NCI-H2081 treated with DMSO at 0.1 percent for 48 hours (cell line): ENCODE measurements at regions not wholly inside any gene's neighbourhood (a gene's known extent, or its start where the extent isn't known, plus 50 kb on each side); places are given as distances from the start of the nearest gene placed in this dataset.
"Not testable (repeated sequence)": the region's sequence is repeated elsewhere in the genome, so short reads cannot be mapped to it uniquely, and the experiment has no call there.

ENCODE experiments used
- DNase-seq: peaks from one replicate; lab custom pipeline; 2025; lab: John Stamatoyannopoulos, UW

DNA sequence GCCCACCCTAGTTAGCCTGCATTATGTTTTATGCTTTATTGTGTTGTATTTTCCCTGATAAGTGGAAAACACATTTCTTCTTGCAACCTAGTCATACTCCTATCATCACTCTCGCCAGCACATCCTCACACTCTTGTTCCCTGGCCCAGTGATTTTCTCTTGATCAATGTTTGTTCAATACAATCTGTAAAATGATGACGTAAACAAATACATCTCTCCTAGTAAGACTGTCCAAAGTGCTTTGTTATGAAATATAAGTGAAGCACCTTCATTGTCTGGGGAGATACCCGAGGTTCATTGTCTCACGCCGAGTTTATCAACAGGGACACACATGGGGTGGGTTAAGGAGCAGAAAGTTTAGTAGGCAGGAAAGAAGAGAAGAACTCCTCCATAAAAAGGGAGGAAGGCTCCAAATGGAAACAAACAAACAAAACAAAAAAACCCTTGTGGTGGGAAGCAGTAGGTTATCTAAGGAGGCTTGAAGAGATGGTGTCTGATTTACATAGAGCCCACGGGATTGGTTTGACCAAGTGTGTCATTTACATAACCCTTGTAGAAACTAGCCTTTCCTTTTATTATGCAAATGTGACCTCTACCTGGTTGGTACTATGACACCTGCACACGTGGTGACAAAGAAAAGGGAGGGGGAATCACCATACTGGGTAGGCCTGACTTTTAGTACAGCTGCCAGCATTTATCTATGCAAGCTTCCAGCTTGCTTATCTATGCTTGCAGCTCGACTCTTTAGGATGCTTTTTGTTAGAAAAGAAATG is 1317.9 kb upstream of the SPRY2 start:
- DNase-seq: no peak

- DNase-seq: no peak
Observed at GRCh38 chr13:81639984-81640582, 1299.2 kb upstream of the SPRY2 start.

GRCh38 chr13:81637457-81637856 is 1296.5 kb upstream of the SPRY2 start:
- DNase-seq: no peak

- no peak for DNase-seq
Observed at GRCh38 chr13:81636120-81636519, 1295.2 kb upstream of the SPRY2 start.

DNA sequence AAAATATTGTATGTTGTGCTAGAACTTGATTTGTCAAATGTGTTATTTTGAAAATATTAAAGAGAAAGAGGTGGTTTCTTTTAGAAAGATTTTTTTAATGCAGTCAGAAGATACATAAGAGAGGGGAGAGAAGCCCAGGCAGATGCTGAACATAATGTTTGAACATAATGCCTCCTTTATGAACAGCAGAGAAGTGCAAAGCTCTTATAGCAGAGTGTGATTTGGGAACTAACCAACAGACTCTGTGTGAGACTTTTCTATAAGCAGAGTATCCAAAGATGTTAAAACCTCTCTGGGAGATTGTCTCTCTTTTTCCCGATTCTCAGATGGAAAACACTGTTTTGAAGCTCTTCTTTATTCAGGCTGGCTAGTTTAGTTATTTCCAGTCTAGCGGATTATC is 1274.1 kb upstream of the SPRY2 start:
- no peak for DNase-seq

DNA sequence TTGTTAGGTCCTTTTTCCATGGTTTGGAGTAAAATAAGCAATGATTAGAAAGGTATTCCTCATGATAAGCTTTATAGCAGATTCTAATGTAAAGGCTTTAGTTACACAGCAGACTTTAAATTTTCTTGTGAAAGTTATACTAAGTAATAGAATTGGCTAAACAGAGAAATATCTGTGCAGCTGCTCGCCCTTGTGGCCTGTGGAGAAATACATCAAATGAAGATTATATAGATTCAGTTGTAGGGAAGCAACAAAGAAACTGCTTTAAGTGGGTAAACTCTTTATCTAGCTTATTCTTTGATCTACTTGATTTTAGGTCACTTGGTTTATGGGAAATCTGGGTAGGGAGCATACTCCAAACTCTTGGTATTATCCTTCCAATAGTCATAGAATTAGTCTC is 1269.7 kb upstream of the SPRY2 start:
- no peak for DNase-seq

- no peak for DNase-seq
Observed at GRCh38 chr13:81609335-81609734, 1268.4 kb upstream of the SPRY2 start.

DNA sequence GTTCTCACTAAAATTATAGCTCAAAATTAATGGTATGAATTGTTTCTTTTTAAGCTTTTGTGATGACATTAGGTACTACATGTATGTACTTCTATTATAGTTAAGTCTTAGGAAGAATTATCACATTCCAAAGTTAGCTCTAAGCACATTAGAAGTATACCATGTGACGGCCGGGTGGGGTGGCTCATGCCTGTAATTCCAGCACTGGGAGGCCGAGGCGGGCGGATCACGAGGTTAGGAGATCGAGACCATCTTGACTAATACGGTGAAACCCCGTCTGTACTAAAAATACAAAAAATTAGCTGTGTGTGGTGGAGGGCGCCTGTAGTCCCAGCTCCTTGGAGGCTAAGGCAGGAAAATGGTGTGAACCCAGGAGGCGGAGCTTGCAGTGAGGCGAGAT is 1265.1 kb upstream of the SPRY2 start:
- DNase-seq: no peak

- DNase-seq: no peak
Observed at GRCh38 chr13:81602241-81602640, 1261.3 kb upstream of the SPRY2 start.

DNA sequence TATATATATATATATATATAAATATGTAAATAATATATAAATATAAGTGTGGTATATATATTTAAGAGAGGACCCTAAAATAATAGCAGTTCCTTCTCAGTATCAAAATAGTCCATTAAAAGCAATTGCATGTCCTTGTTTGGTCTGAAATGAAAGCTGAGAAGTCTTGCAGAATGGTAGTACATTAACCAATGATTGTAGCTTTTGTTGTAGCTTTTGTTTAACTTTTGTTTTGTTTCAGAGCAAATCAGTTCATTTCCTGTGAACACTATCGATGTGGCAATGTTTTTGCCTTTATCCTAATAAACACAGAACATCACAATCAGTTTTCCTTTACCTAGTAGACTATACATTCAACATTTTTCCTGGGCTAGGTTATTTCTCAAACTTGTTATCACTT is 1256.2 kb upstream of the SPRY2 start:
- DNase-seq: no peak

GRCh38 chr13:81596224-81596753 is 1255.4 kb upstream of the SPRY2 start:
- DNase-seq: no peak

DNA sequence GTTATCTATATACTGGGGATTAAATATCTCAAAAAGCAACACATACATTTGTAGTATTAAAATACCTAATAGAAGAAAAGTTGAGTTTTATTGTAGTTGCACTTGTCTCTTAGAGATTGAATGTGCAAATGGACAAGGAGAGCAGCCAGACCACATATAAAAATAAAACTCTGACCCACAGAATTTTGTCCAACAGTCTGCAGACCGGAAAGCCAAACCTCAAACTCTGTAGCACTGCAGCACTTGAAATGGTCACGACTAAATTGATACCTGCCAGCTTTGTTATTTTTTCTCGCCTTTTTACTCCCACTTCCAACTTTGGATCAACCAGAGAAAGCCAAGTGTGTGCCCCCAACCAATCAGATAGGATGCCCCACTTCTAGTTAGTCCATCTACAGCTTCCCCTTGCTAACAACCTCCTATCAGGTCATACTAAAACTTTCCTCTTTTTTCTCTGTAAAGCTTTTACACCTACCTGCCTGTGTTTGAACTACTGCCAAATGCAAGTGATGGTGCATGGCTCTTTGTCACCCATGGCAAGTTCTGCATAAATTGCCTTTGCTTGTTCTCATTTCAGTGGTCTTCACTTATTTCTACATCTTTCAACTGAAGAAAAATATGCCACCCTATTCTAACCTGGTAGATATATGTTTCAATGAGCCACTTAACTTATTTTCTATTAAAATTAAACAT is 1250.7 kb upstream of the SPRY2 start:
- DNase-seq: no peak

GRCh38 chr13:81582381-81582780 is 1241.5 kb upstream of the SPRY2 start:
- no peak for DNase-seq

GRCh38 chr13:81577601-81578195 is 1236.8 kb upstream of the SPRY2 start:
- DNase-seq: no peak

GRCh38 chr13:81568824-81569223 is 1227.9 kb upstream of the SPRY2 start:
- no peak for DNase-seq

GRCh38 chr13:81565849-81566248 is 1224.9 kb upstream of the SPRY2 start:
- DNase-seq: no peak

DNA sequence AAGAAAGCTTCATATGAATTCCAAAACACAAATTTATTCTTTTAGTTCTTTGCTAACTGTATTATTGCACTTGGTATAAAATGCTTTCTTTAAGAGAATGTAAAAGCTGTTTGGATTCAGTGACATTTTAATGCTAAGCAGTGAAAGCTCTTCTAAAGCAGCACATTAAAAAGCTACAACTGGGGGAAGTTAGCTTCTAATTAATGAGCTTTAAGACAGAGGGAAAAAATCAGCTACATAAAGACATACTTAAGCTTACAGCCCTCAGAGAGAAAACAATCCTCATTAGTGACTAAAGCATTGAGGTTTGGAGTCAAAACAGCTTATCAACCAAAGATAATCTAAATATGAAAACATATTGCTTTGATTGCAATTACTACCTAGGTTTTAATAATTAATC is 1222.2 kb upstream of the SPRY2 start:
- no peak for DNase-seq

DNA sequence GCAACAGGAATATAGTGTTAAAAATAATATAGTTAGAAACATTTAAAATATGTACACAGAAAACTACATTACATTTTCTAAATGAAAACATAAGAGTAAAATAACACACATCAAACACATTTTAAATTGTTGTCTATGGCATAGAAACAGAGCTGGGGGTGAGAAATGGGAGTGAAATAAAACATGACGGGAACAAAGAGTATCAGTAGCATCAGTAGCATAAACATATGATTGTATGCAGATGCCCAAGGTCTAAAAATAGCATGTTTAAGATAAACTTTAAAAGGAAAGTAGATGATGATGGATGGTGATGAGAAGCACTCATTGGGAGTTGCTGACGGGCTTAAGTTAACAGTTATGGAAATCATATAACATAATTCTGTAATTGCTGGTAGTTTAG is 1221.7 kb upstream of the SPRY2 start:
- DNase-seq: no peak

GRCh38 chr13:81551036-81551435 is 1210.1 kb upstream of the SPRY2 start:
- no peak for DNase-seq

GRCh38 chr13:81546294-81546693 is 1205.4 kb upstream of the SPRY2 start:
- DNase-seq: not testable (repeated sequence)

GRCh38 chr13:81540777-81541176 is 1199.9 kb upstream of the SPRY2 start:
- DNase-seq: no peak

- no peak for DNase-seq
Observed at GRCh38 chr13:81539643-81540150, 1198.8 kb upstream of the SPRY2 start.
